ENCODE measurements at regions not wholly inside any gene's neighbourhood (a gene's known extent, or its start where the extent isn't known, plus 50 kb on each side); places are given as distances from the start of the nearest gene placed in this dataset.

DNA sequence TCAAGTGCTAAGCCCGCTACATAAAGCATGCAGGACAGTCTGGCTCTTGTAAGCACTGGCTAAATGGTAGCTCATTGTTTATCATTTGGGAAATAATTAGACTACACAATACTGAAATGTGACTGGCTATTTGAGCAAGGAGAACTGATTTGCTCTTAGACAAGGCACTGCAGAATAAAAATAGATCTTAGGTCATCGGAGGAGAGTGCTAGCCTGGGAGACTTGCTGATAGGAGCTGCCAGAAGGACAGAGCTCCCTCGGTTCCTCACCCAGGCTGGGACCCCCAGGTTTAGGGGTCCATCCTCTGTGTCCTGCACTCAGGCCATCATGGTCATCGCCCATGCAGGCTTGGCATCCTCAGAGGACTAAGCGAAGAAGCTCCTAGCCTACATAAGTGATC, 184.4 kb upstream of the NCAM1 start:
- CTCF ChIA-PET, result no interaction called here
- Mint-ChIP-seq H3K9me3 (no peaks in the 10 kb centered on the region), H3K27me3 (peaks cover 27% of the 10 kb centered on the region), H3K36me3 (ENCODE audit: low read depth) (no peaks in the 10 kb centered on the region), H3K27ac (no peak overlapping the region), H3K4me3 (no peak overlapping the region), H3K4me1 (ENCODE audit: low read depth) (no peaks in the 10 kb centered on the region)
- intact Hi-C loops (cut with DNase I, micrococcal nuclease), result no loop called here
- peaks cover 0 to 3% of the 10 kb centered on the region in 2 experiments for H3K27me3 ChIP-seq (ENCODE audit: control insufficient read depth in 1 of 2, insufficient read depth in 2 of 2, low read length in 2 of 2)
- no peaks in the 10 kb centered on the region for H3K4me1 ChIP-seq (ENCODE audit: insufficient read depth, low read length)
- H3K9me3 ChIP-seq (ENCODE audit: control insufficient read depth in 1 of 2, insufficient read depth in 1 of 2, low read length in 2 of 2), result peaks cover 0 to 8% of the 10 kb centered on the region in 2 experiments
- H3K36me3 ChIP-seq (ENCODE audit: insufficient read depth, low read length), result no peaks in the 10 kb centered on the region
- H3K4me3 ChIP-seq (ENCODE audit: low read length), result no peak overlapping the region
- ATAC-seq (ENCODE audit: poor library complexity) (no peak), DNase-seq (no peak)
- TF ChIP-seq, protein P1, sequence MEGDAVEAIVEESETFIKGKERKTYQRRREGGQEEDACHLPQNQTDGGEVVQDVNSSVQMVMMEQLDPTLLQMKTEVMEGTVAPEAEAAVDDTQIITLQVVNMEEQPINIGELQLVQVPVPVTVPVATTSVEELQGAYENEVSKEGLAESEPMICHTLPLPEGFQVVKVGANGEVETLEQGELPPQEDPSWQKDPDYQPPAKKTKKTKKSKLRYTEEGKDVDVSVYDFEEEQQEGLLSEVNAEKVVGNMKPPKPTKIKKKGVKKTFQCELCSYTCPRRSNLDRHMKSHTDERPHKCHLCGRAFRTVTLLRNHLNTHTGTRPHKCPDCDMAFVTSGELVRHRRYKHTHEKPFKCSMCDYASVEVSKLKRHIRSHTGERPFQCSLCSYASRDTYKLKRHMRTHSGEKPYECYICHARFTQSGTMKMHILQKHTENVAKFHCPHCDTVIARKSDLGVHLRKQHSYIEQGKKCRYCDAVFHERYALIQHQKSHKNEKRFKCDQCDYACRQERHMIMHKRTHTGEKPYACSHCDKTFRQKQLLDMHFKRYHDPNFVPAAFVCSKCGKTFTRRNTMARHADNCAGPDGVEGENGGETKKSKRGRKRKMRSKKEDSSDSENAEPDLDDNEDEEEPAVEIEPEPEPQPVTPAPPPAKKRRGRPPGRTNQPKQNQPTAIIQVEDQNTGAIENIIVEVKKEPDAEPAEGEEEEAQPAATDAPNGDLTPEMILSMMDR (IDR thresholded peaks at IDR 0.05), result no peak
- POLR2A ChIA-PET, result no interaction called here
- H3K27ac ChIP-seq (ENCODE audit: low read depth in 1 of 2, low read length in 2 of 2), result no peak overlapping the region

- Histone ChIP-seq H3K36me3 (ENCODE audit: insufficient read depth, low read length) (no peaks in the 10 kb centered on the region), H3K9me3 (ENCODE audit: control insufficient read depth in 1 of 2, insufficient read depth in 1 of 2, low read length in 2 of 2) (peaks cover 0 to 8% of the 10 kb centered on the region in 2 experiments), H3K4me1 (ENCODE audit: insufficient read depth, low read length) (no peaks in the 10 kb centered on the region), H3K27me3 (ENCODE audit: control insufficient read depth in 1 of 2, insufficient read depth in 2 of 2, low read length in 2 of 2) (peaks cover 0 to 3% of the 10 kb centered on the region in 2 experiments), H3K4me3 (ENCODE audit: low read length) (no peak overlapping the region), H3K27ac (ENCODE audit: low read depth in 1 of 2, low read length in 2 of 2) (no peak overlapping the region)
- no peaks in the 10 kb centered on the region for H3K9me3 Mint-ChIP-seq
- POLR2A ChIA-PET, result no interaction called here
- H3K4me1 Mint-ChIP-seq (ENCODE audit: low read depth), result no peaks in the 10 kb centered on the region
- H3K27ac Mint-ChIP-seq, result no peak overlapping the region
- H3K36me3 Mint-ChIP-seq (ENCODE audit: low read depth), result no peaks in the 10 kb centered on the region
- no peak overlapping the region for H3K4me3 Mint-ChIP-seq
- peaks cover 31% of the 10 kb centered on the region for H3K27me3 Mint-ChIP-seq
- intact Hi-C loops (cut with DNase I, micrococcal nuclease), result no loop called here
- CTCF ChIA-PET, result no interaction called here
- DNase-seq (no peak), ATAC-seq (ENCODE audit: poor library complexity) (no peak)
- TF ChIP-seq, protein P1 (IDR thresholded peaks at IDR 0.05), result no peak
Measured at GRCh38 chr11:112777283-112777751, 183.9 kb upstream of the NCAM1 start.

GRCh38 chr11:112778091-112778876, 182.9 kb upstream of the NCAM1 start:
- no peaks in the 10 kb centered on the region for H3K4me1 ChIP-seq (ENCODE audit: insufficient read depth, low read length)
- ChIA-PET CTCF (interaction anchor here (0.6 kb wide), 1 partner anchor 192 kb away, joined by 3 read pairs; no protein-coding TSS in a partner anchor), POLR2A (no interaction called here)
- H3K4me3 ChIP-seq (ENCODE audit: low read length), result no peak overlapping the region
- intact Hi-C loops (cut with DNase I, micrococcal nuclease), result no loop called here
- H3K27ac ChIP-seq (ENCODE audit: low read depth in 1 of 2, low read length in 2 of 2), result no peak overlapping the region
- ATAC-seq (ENCODE audit: poor library complexity) (no peak), DNase-seq (no peak)
- no peak overlapping the region for H3K27ac Mint-ChIP-seq
- H3K4me3 Mint-ChIP-seq, result no peak overlapping the region
- TF ChIP-seq, protein P1 (IDR thresholded peaks at IDR 0.05), result no peak
- peaks cover 23% of the 10 kb centered on the region for H3K27me3 Mint-ChIP-seq
- no peaks in the 10 kb centered on the region for H3K36me3 ChIP-seq (ENCODE audit: insufficient read depth, low read length)
- no peaks in the 10 kb centered on the region for H3K36me3 Mint-ChIP-seq (ENCODE audit: low read depth)
- peaks cover 0 to 3% of the 10 kb centered on the region in 2 experiments for H3K27me3 ChIP-seq (ENCODE audit: control insufficient read depth in 1 of 2, insufficient read depth in 2 of 2, low read length in 2 of 2)
- peaks cover 0 to 8% of the 10 kb centered on the region in 2 experiments for H3K9me3 ChIP-seq (ENCODE audit: control insufficient read depth in 1 of 2, insufficient read depth in 1 of 2, low read length in 2 of 2)
- H3K9me3 Mint-ChIP-seq, result no peaks in the 10 kb centered on the region
- no peaks in the 10 kb centered on the region for H3K4me1 Mint-ChIP-seq (ENCODE audit: low read depth)

Data from CD4-positive, alpha-beta T cell (primary cell).